LNCaP clone FGC (cell line): ENCODE measurements at regions not wholly inside any gene's neighbourhood (a gene's known extent, or its start where the extent isn't known, plus 50 kb on each side); places are given as distances from the start of the nearest gene placed in this dataset.

Experiments
- DNase-seq: peaks from one replicate; pipeline ENCODE4 v3.0.0-alpha.2; 2011; ENCODE audit warnings: low read depth
- H3K4me3 ChIP-seq: 2 replicates; pipeline ENCODE4 v1.5.1; 2011; ENCODE audit warnings: mild to moderate bottlenecking, low read depth, low read length, control low read depth
- CTCF ChIP-seq: IDR thresholded peaks from 2 replicates; pipeline ENCODE4 v1.5.1; 2012; ENCODE audit warnings: mild to moderate bottlenecking; ENCODE audit not compliant: control insufficient read depth, insufficient read depth; ENCODE audit errors: extremely low read depth

GRCh38 chr17:53135969-53136368, 686.8 kb upstream of the KIF2B start:
- no peak overlapping the region for H3K4me3 ChIP-seq
- TF ChIP-seq CTCF = no peak
- DNase-seq = no peak

- no peak for TF ChIP-seq CTCF
- H3K4me3 ChIP-seq = no peak overlapping the region
- DNase-seq = no peak
These were observed 688.2 kb upstream of the KIF2B start for GRCh38 chr17:53134548-53134947.

GRCh38 chr17:53133876-53134275, 688.9 kb upstream of the KIF2B start:
- DNase-seq = no peak
- no peak overlapping the region for H3K4me3 ChIP-seq
- TF ChIP-seq CTCF = no peak

GRCh38 chr17:53129863-53130262, 692.9 kb upstream of the KIF2B start:
- TF ChIP-seq CTCF = no peak
- no peak overlapping the region for H3K4me3 ChIP-seq
- DNase-seq = no peak

- no peak for TF ChIP-seq CTCF
- no peak for DNase-seq
- no peak overlapping the region for H3K4me3 ChIP-seq
These were observed 695.4 kb upstream of the KIF2B start for GRCh38 chr17:53127331-53127730.

GRCh38 chr17:53122966-53123365, 699.8 kb upstream of the KIF2B start:
- no peak for DNase-seq
- no peak for TF ChIP-seq CTCF
- no peak overlapping the region for H3K4me3 ChIP-seq

GRCh38 chr17:53119773-53120172, 703.0 kb upstream of the KIF2B start:
- no peak overlapping the region for H3K4me3 ChIP-seq
- DNase-seq = no peak
- no peak for TF ChIP-seq CTCF
